HCT116 (cell line): ENCODE measurements at regions not wholly inside any gene's neighbourhood (a gene's known extent, or its start where the extent isn't known, plus 50 kb on each side); places are given as distances from the start of the nearest gene placed in this dataset.

ENCODE experiments used
- ATAC-seq: fragments of 200-7000 bp; cut with Tn5 transposase; 2 replicates; pipeline ENCODE4 v1.9.1; 2020; ENCODE audit warnings: mild to moderate bottlenecking, moderate library complexity
- BruUV-seq: library from RNA; stranded (reverse); fragments of 400-500 nt; replicated peaks from 2 replicates; lab custom pipeline; 2021; lab: Mats Ljungman, UMichigan
- CTCF ChIA-PET: fragments of 300-600 bp; sonication (Branson Sonifier 250); formaldehyde crosslinking; loops from one replicate; lab custom pipeline; 2021; ENCODE audit warnings: antibody characterized with exemption; lab: Charles Lee
- POLR2A ChIA-PET: fragments of 300-600, 350-600 bp; sonication (Branson Sonifier 250); formaldehyde crosslinking; loops from one replicate; lab custom pipeline; 2021; ENCODE audit warnings: antibody characterized with exemption; lab: Charles Lee
- RAD21 ChIA-PET, 2 experiments: fragments of 300-600 bp; sonication (Branson Sonifier 250); formaldehyde crosslinking; loops; one replicate each; lab custom pipeline; 2023; ENCODE audit warnings: low total read pairs in 2 of 2; ENCODE audit not compliant: uncharacterized antibody in 2 of 2, unreplicated experiment in 2 of 2, low non-redundant PET in 1 of 2; lab: Charles Lee
- DNase-seq: peaks from one replicate; pipeline ENCODE4 v3.0.0-alpha.2; 2010; ENCODE audit warnings: low read depth, low spot score
- H2AFZ ChIP-seq: fragments of 200-600 bp; shearing (Covaris generic), sonication (generic); 2 replicates; pipeline ENCODE4 v1.6.1; 2017; ENCODE audit warnings: low read depth, mixed run types, mixed read lengths, antibody characterized with exemption, low read length; ENCODE audit not compliant: poor library complexity, severe bottlenecking
- H3K27ac ChIP-seq: 2 replicates; pipeline ENCODE4 v1.5.1; 2012; ENCODE audit warnings: low read depth, low read length
- H3K27me3 ChIP-seq: fragments of 200-600 bp; sonication (generic); 2 replicates; pipeline ENCODE4 v1.6.1; 2016; ENCODE audit warnings: mixed run types, low read length, mixed read lengths; ENCODE audit not compliant: insufficient read depth
- H3K36me3 ChIP-seq, 2 experiments: fragments of 200-500 bp in 1 of 2; fragments of 200-600 bp in 1 of 2; sonication (Bioruptor generic) in 1 of 2; sonication (generic) in 1 of 2; 2 replicates each; pipeline versions ENCODE4 v1.5.1 to v1.6.1; 2014 to 2016; ENCODE audit warnings: low read length in 2 of 2, inconsistent platforms in 1 of 2, mixed read lengths in 1 of 2, mixed run types in 1 of 2; ENCODE audit not compliant: insufficient read depth in 2 of 2, control insufficient read depth in 1 of 2
- H3K4me1 ChIP-seq, 2 experiments: fragments of 200-600 bp in 1 of 2; sonication (generic) in 1 of 2; 2 replicates each; pipeline versions ENCODE4 v1.5.1 to v1.6.1; 2012 to 2017; ENCODE audit warnings: low read length in 2 of 2, inconsistent platforms in 1 of 2, mild to moderate bottlenecking in 1 of 2, mixed read lengths in 1 of 2, mixed run types in 1 of 2, moderate library complexity in 1 of 2; ENCODE audit not compliant: insufficient read depth in 2 of 2, control insufficient read depth in 1 of 2
- H3K4me2 ChIP-seq: fragments of 200-600 bp; sonication (generic); 2 replicates; pipeline ENCODE4 v1.6.1; 2017; ENCODE audit warnings: mixed run types, low read length, mixed read lengths
- H3K4me3 ChIP-seq, 2 experiments: fragments of 200-600 bp in 1 of 2; sonication (generic) in 1 of 2; replicated peaks in 1 of 2; 2 replicates each; pipeline ENCODE4 v1.5.1; 2011 to 2016; ENCODE audit warnings: low read length in 2 of 2, control low read depth in 1 of 2, low read depth in 1 of 2, mild to moderate bottlenecking in 1 of 2, mixed read lengths in 1 of 2, mixed run types in 1 of 2
- H3K79me2 ChIP-seq: fragments of 200-600 bp; sonication (generic); 2 replicates; pipeline ENCODE4 v1.6.1; 2017; ENCODE audit warnings: mild to moderate bottlenecking, mixed run types, low read length, moderate library complexity, mixed read lengths; ENCODE audit not compliant: insufficient read depth
- H3K9ac ChIP-seq: fragments of 200-600 bp; sonication (generic); 2 replicates; pipeline ENCODE4 v1.6.1; 2016; ENCODE audit warnings: low read length, mixed read lengths
- H3K9me2 ChIP-seq: fragments of 200-600 bp; sonication (generic), shearing (Covaris generic); 2 replicates; pipeline ENCODE4 v1.6.1; 2017; ENCODE audit warnings: mixed run types, mild to moderate bottlenecking, moderate library complexity; ENCODE audit not compliant: insufficient read depth
- H3K9me3 ChIP-seq, 2 experiments: fragments of 200-500 bp in 1 of 2; fragments of 200-600 bp in 1 of 2; sonication (Bioruptor generic) in 1 of 2; sonication (generic) in 1 of 2; 2 replicates each; pipeline ENCODE4 v1.6.1; 2014 to 2017; ENCODE audit warnings: low read length in 2 of 2, mixed read lengths in 2 of 2, inconsistent platforms in 1 of 2, low read depth in 1 of 2, mild to moderate bottlenecking in 1 of 2, mixed run types in 1 of 2, moderate library complexity in 1 of 2; ENCODE audit not compliant: control insufficient read depth in 1 of 2, insufficient read depth in 1 of 2
- H4K20me1 ChIP-seq: fragments of 200-600 bp; sonication (generic), shearing (Covaris generic); 2 replicates; pipeline ENCODE4 v1.6.1; 2017; ENCODE audit warnings: mixed run types, mild to moderate bottlenecking, moderate library complexity; ENCODE audit not compliant: insufficient read depth
- CEBPB ChIP-seq: IDR thresholded peaks from 2 replicates; pipeline ENCODE4 v1.6.1; 2012; ENCODE audit warnings: low read depth
- ELF1 ChIP-seq: IDR thresholded peaks from 2 replicates; pipeline ENCODE4 v1.6.1; 2012; ENCODE audit warnings: low read depth, borderline replicate concordance
- EZH2 ChIP-seq: fragments of 200-600 bp; sonication (generic); IDR thresholded peaks from 2 replicates; pipeline ENCODE4 v1.6.1; 2017; ENCODE audit warnings: antibody characterized with exemption, mixed run types
- EZH2phosphoT487 ChIP-seq: fragments of 200-600 bp; IDR thresholded peaks from 2 replicates; pipeline ENCODE4 v1.6.1; 2018; ENCODE audit warnings: antibody characterized with exemption, borderline replicate concordance
- FOSL1 ChIP-seq: IDR thresholded peaks from 2 replicates; pipeline ENCODE4 v1.6.1; 2012; ENCODE audit warnings: low read depth
- JUND ChIP-seq: IDR thresholded peaks from 2 replicates; pipeline ENCODE4 v1.6.1; 2012
- POLR2A ChIP-seq: IDR thresholded peaks from 2 replicates; pipeline ENCODE4 v1.7.0; 2011; ENCODE audit warnings: borderline replicate concordance; ENCODE audit not compliant: insufficient read depth, insufficient read length; ENCODE audit errors: extremely low read depth
- RAD21 ChIP-seq: IDR thresholded peaks from 2 replicates; pipeline ENCODE4 v1.6.1; 2012; ENCODE audit warnings: low read depth, mild to moderate bottlenecking
- SP1 ChIP-seq: IDR thresholded peaks from 2 replicates; pipeline ENCODE4 v1.6.1; 2012; ENCODE audit warnings: low read depth
- YY1 ChIP-seq: IDR thresholded peaks from 2 replicates; pipeline ENCODE4 v1.6.1; 2011; ENCODE audit warnings: low read length, low read depth, moderate library complexity, mild to moderate bottlenecking; ENCODE audit not compliant: insufficient replicate concordance; ENCODE audit errors: extremely low read depth
- ZFX ChIP-seq: fragments of 450-650 bp; IDR thresholded peaks from 2 replicates; pipeline ENCODE4 v1.6.1; 2017
- ZNF274 ChIP-seq: fragments of 200-500 bp; sonication (Bioruptor generic); IDR thresholded peaks from 2 replicates; pipeline ENCODE4 v1.6.1; 2014; ENCODE audit warnings: mild to moderate bottlenecking, low read depth, low read length, inconsistent platforms
- intact Hi-C: fragments of 100-400 bp; cut with micrococcal nuclease; formaldehyde crosslinking; loops from 2 replicates; pipeline ENCODE4 v1.10.0; 2022
- TF ChIP-seq, protein P1 (sequence below): IDR thresholded peaks from 2 replicates; pipeline ENCODE4 v1.6.1; 2012
- TF ChIP-seq, protein P2 (sequence below): IDR thresholded peaks from 2 replicates; pipeline ENCODE4 v1.6.1; 2011; ENCODE audit warnings: mild to moderate bottlenecking, low read length, moderate library complexity; ENCODE audit not compliant: insufficient replicate concordance; ENCODE audit errors: extremely low read depth
- TF ChIP-seq, protein P3 (sequence below), 3 experiments: fragments of 200-600 bp in 1 of 3; sonication (generic) in 1 of 3; IDR thresholded peaks in 2 of 3; conservative IDR thresholded peaks in 1 of 3; 2 replicates each; pipeline ENCODE4 v1.5.1; 2012 to 2017; ENCODE audit warnings: low read depth in 2 of 3, low read length in 2 of 3, antibody characterized with exemption in 1 of 3, borderline replicate concordance in 1 of 3, control low read depth in 1 of 3, mild to moderate bottlenecking in 1 of 3, mixed read lengths in 1 of 3, mixed run types in 1 of 3, moderate library complexity in 1 of 3; ENCODE audit not compliant: insufficient read depth in 1 of 3
- TF ChIP-seq, protein P4 (sequence below): IDR thresholded peaks from 2 replicates; pipeline ENCODE4 v1.6.1; 2012

DNA sequence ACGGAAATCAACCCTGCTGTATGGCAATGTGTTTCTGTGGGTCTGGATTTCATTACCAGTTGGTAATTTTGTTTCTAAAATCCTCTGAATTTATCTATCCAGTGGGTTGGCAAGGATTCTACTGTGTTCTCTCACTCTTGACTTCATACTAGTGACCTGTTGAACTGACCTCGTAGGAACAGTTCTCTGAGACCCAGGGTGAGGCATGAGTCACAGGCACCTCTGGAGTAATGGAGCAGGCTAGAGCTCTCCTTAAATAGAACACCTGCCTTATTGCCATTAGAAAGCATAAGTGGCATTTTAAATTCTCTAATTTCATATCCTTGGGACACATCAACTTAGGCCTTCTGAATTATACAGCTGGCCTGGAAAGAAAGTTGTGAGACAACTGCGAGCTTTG is 258.3 kb upstream of the NAV3 start:
- Histone ChIP-seq H3K9me2 (0 out of 2 replicates have a peak, but pooled peaks cover 3% of the 10 kb centered on the region), H3K9me3 (no peaks in the 10 kb centered on the region), H4K20me1 (no peaks in the 10 kb centered on the region), H3K79me2 (no peaks in the 10 kb centered on the region), H2AFZ (no peak overlapping the region), H3K36me3 (no peaks in the 10 kb centered on the region), H3K4me3 (no peak overlapping the region)
- intact Hi-C loops = no loop called here
- DNase-seq = no peak
- no peak for TF ChIP-seq ZNF274
- TF ChIP-seq JUND = no peak
- no peak for TF ChIP-seq SP1
- TF ChIP-seq POLR2A = no peak
- no peak for TF ChIP-seq EZH2
- TF ChIP-seq, protein P1, sequence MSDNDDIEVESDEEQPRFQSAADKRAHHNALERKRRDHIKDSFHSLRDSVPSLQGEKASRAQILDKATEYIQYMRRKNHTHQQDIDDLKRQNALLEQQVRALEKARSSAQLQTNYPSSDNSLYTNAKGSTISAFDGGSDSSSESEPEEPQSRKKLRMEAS = no peak
- TF ChIP-seq CEBPB = no peak
- TF ChIP-seq ELF1 = no peak
- TF ChIP-seq RAD21 = no peak
- TF ChIP-seq, protein P2, sequence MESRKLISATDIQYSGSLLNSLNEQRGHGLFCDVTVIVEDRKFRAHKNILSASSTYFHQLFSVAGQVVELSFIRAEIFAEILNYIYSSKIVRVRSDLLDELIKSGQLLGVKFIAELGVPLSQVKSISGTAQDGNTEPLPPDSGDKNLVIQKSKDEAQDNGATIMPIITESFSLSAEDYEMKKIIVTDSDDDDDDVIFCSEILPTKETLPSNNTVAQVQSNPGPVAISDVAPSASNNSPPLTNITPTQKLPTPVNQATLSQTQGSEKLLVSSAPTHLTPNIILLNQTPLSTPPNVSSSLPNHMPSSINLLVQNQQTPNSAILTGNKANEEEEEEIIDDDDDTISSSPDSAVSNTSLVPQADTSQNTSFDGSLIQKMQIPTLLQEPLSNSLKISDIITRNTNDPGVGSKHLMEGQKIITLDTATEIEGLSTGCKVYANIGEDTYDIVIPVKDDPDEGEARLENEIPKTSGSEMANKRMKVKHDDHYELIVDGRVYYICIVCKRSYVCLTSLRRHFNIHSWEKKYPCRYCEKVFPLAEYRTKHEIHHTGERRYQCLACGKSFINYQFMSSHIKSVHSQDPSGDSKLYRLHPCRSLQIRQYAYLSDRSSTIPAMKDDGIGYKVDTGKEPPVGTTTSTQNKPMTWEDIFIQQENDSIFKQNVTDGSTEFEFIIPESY = no peak
- no peak for TF ChIP-seq FOSL1
- TF ChIP-seq ZFX = no peak
- TF ChIP-seq, protein P3, sequence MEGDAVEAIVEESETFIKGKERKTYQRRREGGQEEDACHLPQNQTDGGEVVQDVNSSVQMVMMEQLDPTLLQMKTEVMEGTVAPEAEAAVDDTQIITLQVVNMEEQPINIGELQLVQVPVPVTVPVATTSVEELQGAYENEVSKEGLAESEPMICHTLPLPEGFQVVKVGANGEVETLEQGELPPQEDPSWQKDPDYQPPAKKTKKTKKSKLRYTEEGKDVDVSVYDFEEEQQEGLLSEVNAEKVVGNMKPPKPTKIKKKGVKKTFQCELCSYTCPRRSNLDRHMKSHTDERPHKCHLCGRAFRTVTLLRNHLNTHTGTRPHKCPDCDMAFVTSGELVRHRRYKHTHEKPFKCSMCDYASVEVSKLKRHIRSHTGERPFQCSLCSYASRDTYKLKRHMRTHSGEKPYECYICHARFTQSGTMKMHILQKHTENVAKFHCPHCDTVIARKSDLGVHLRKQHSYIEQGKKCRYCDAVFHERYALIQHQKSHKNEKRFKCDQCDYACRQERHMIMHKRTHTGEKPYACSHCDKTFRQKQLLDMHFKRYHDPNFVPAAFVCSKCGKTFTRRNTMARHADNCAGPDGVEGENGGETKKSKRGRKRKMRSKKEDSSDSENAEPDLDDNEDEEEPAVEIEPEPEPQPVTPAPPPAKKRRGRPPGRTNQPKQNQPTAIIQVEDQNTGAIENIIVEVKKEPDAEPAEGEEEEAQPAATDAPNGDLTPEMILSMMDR (IDR thresholded peaks at IDR 0.05 in 2 of 3, conservative IDR thresholded peaks at IDR 0.05 in 1 of 3; ENCODE audit: borderline replicate concordance in 1 of 3, insufficient read depth in 1 of 3, low read depth in 2 of 3, low read length in 2 of 3) = no peak
- no peak for TF ChIP-seq YY1
- TF ChIP-seq EZH2phosphoT487 = no peak
- TF ChIP-seq, protein P4, sequence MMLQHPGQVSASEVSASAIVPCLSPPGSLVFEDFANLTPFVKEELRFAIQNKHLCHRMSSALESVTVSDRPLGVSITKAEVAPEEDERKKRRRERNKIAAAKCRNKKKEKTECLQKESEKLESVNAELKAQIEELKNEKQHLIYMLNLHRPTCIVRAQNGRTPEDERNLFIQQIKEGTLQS = no peak
- TF ChIP-seq, all 23 proteins: peak for 0
- Histone ChIP-seq H3K27ac (no peak overlapping the region), H3K4me2 (no peak overlapping the region), H3K9ac (no peak overlapping the region), H3K4me1 (peaks cover 0 to 3% of the 10 kb centered on the region in 2 experiments; a peak in 1 of 4 replicates), H3K27me3 (no peaks in the 10 kb centered on the region)
- BruUV-seq = no TSS peak
- CTCF ChIA-PET = no interaction called here
- RAD21 ChIA-PET = no interaction called here
- no peak for ATAC-seq
- POLR2A ChIA-PET = no interaction called here
